ENCODE measurements at regions not wholly inside any gene's neighbourhood (a gene's known extent, or its start where the extent isn't known, plus 50 kb on each side); places are given as distances from the start of the nearest gene placed in this dataset.

GRCh38 chr17:77456271-77456950 is 315.6 kb downstream of the SEC14L1 start:
- Histone ChIP-seq H3K9me3 (ENCODE audit: insufficient read depth, low read depth) (no peaks in the 10 kb centered on the region), H3K4me3 (no peak overlapping the region), H3K4me1 (replicated peaks; ENCODE audit: insufficient read depth) (no peaks in the 10 kb centered on the region), H3K79me2 (ENCODE audit: low read depth) (no peaks in the 10 kb centered on the region), H3F3A (ENCODE audit: insufficient read depth, low read depth) (no peaks in the 10 kb centered on the region), H3K27me3 (ENCODE audit: insufficient read depth, low read depth) (no peaks in the 10 kb centered on the region), H3K36me3 (ENCODE audit: low read depth) (no peaks in the 10 kb centered on the region), H3K9me2 (ENCODE audit: insufficient read depth) (no peaks in the 10 kb centered on the region), H3K4me2 (no peak overlapping the region), H2AFZ (no peak overlapping the region), H4K20me1 (ENCODE audit: insufficient read depth) (peaks cover 38% of the 10 kb centered on the region), H3K27ac (no peak overlapping the region)
- ChIA-PET CTCF (no interaction called here), POLR2A (ENCODE audit: unreplicated experiment) (no interaction called here)
- TF ChIP-seq CTCF (conservative IDR thresholded peaks at IDR 0.05) (no peak), EZH2 (IDR thresholded peaks at IDR 0.05; ENCODE audit: low read depth) (no peak)
- no TSS peak for BruUV-seq (replicated peaks)
- DNase-seq = no peak
- intact Hi-C loops (cut with micrococcal nuclease; ENCODE audit: unreplicated experiment) = no loop called here

DNA sequence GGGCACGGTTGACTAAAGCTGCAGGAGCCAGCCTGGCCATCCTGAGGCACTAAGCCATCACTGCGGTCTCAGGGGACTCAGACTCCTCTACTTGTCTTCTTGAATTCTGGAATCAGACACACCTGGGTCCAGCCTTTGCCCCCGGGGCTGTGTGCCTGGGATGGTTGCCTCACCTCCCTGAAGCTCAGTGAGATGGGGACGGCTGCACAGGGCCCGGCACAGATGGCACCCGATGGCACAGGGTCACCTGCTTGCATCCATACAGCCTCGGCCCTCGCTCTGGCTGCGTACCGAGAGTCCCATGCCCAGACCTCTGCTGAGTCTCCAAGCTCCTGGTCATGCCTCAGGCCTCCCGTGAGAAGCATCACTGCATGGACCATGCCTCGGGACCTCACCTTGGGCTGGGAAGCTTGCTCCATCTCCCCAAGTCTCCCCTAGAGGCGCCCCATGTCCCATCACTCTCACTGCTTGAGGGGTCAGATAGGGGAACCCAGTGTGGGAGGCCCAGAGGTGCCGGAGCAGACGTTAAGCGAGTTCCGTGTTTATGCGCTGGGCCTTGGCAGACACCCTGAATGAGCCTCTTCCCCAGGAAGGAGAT is 316.3 kb downstream of the SEC14L1 start:
- BruUV-seq (replicated peaks) = no TSS peak

GRCh38 chr17:77457572-77458201 is 316.9 kb downstream of the SEC14L1 start:
- H3K4me3 ChIP-seq = no peak overlapping the region
- no peaks in the 10 kb centered on the region for H3K79me2 ChIP-seq (ENCODE audit: low read depth)

More for the DNA sequence above, 316.3 kb downstream of the SEC14L1 start:
- intact Hi-C loops (cut with micrococcal nuclease; ENCODE audit: unreplicated experiment) = no loop called here
- Histone ChIP-seq H3K9me2 (ENCODE audit: insufficient read depth) (no peaks in the 10 kb centered on the region), H3K27me3 (ENCODE audit: insufficient read depth, low read depth) (no peaks in the 10 kb centered on the region), H3K79me2 (ENCODE audit: low read depth) (no peaks in the 10 kb centered on the region), H3K4me2 (no peak overlapping the region), H3K9me3 (ENCODE audit: insufficient read depth, low read depth) (no peaks in the 10 kb centered on the region), H2AFZ (no peak overlapping the region), H3K4me3 (no peak overlapping the region), H4K20me1 (ENCODE audit: insufficient read depth) (peaks cover 36% of the 10 kb centered on the region; the same call in 1 of the 2 replicates), H3K36me3 (ENCODE audit: low read depth) (no peaks in the 10 kb centered on the region), H3K4me1 (replicated peaks; ENCODE audit: insufficient read depth) (no peaks in the 10 kb centered on the region), H3K27ac (no peak overlapping the region), H3F3A (ENCODE audit: insufficient read depth, low read depth) (no peaks in the 10 kb centered on the region)
- no peak for DNase-seq
- ChIA-PET CTCF (no interaction called here), POLR2A (ENCODE audit: unreplicated experiment) (no interaction called here)
- TF ChIP-seq CTCF (conservative IDR thresholded peaks at IDR 0.05) (no peak), EZH2 (IDR thresholded peaks at IDR 0.05; ENCODE audit: low read depth) (no peak)

More at GRCh38 chr17:77457572-77458201, 316.9 kb downstream of the SEC14L1 start:
- Histone ChIP-seq H4K20me1 (ENCODE audit: insufficient read depth) (peaks cover 33% of the 10 kb centered on the region; the same call in 1 of the 2 replicates), H3F3A (ENCODE audit: insufficient read depth, low read depth) (no peaks in the 10 kb centered on the region), H2AFZ (no peak overlapping the region), H3K36me3 (ENCODE audit: low read depth) (no peaks in the 10 kb centered on the region), H3K27me3 (ENCODE audit: insufficient read depth, low read depth) (no peaks in the 10 kb centered on the region), H3K4me1 (replicated peaks; ENCODE audit: insufficient read depth) (no peaks in the 10 kb centered on the region), H3K9me2 (ENCODE audit: insufficient read depth) (no peaks in the 10 kb centered on the region), H3K4me2 (no peak overlapping the region), H3K27ac (no peak overlapping the region), H3K9me3 (ENCODE audit: insufficient read depth, low read depth) (no peaks in the 10 kb centered on the region)
- DNase-seq = no peak
- BruUV-seq (replicated peaks) = no TSS peak
- TF ChIP-seq EZH2 (IDR thresholded peaks at IDR 0.05; ENCODE audit: low read depth) = no peak
- no peak for TF ChIP-seq CTCF (conservative IDR thresholded peaks at IDR 0.05)
- ChIA-PET CTCF (no interaction called here), POLR2A (ENCODE audit: unreplicated experiment) (no interaction called here)
- intact Hi-C loops (cut with micrococcal nuclease; ENCODE audit: unreplicated experiment) = no loop called here
